GM21381 (cell line): ENCODE measurements at regions not wholly inside any gene's neighbourhood (a gene's known extent, or its start where the extent isn't known, plus 50 kb on each side); places are given as distances from the start of the nearest gene placed in this dataset.

Experiments used
- ATAC-seq: cut with Tn5 transposase; IDR thresholded peaks from one replicate; pipeline ENCODE4 v1.9.1; 2021; ENCODE audit warnings: mild to moderate bottlenecking, moderate library complexity; ENCODE audit not compliant: unreplicated experiment

- no peak for ATAC-seq
Measured at GRCh38 chr1:87219141-87219540, 109.5 kb upstream of the LMO4 start.

DNA sequence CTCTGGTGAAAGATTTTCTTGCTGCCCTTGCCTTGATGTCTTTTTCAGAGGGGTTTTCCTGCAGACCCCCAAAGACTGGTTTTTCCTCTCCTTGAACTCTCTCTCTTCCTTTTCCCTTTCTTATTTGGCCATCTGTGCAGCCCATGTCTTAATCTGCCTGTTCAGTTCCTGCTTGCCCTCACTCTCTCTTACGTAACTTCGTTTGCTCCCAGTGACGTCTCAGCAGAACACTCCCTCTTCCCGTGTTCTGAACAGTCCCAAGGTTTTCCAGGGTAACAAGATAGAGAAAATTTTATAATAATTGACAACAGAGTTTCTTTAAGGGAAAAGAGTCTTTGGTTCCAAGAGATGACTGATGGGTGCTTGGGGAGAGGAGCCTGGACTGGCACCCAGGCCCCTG lies 109.1 kb upstream of the LMO4 start:
- ATAC-seq, result no peak

DNA sequence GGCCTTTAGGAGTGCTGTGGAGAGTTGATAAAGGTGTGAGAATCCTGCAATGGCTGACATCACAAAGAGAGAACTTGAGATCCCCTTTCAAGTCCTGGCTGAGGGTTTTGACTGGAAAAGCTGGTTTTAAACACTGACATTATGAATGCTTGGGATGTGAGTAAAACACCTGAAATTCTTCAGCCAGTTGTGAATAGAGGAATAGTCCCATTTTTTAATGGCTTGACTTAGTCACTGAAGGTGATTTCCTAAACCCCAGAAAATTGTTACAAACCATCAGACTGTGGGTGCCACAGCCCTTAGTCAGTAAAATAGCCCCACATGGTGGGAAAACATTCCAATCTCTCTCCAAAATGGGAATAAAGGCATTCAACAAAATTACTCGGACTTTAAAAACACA lies 107.7 kb upstream of the LMO4 start:
- ATAC-seq, result no peak

DNA sequence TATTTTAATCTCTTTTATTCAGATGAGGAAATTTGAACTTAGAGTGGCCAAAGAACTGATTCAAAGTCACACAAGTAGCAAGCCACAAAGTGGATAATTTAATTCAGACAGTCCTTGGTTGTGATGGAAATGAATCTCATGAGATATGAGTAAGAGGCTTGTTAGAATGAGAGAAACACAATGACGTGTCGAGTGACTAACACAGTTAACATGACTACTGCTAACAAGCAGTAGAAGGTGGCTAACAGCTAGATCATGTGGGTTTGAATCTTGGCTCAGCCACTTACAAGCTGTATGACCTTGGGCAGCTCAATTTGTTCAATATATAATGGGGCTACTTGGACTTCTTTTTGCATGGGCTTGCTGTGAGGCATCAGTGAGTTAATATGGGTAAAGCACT lies 104.5 kb upstream of the LMO4 start:
- ATAC-seq, result no peak

DNA sequence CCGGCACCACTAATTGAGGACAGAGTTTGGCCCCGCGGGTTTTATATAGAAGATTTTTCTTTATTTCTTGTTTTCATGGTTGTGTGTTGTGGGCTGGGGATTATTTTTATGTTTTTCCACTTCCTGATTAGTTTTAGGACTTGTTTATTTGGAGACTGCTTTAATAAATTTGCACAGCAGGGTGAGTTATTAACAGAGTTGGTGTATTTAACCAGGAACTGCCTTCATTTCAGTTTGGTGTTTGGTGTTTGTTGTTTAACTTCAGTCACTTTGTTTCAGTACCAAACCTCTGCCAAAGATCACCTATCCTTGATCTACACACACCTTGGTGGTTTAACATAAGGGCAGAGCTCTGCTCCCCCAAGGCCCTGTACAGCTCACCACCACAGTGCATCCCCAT lies 103.5 kb upstream of the LMO4 start:
- no peak for ATAC-seq

GRCh38 chr1:87226341-87226760 lies 102.3 kb upstream of the LMO4 start:
- peak; percentile 51 for ATAC-seq

DNA sequence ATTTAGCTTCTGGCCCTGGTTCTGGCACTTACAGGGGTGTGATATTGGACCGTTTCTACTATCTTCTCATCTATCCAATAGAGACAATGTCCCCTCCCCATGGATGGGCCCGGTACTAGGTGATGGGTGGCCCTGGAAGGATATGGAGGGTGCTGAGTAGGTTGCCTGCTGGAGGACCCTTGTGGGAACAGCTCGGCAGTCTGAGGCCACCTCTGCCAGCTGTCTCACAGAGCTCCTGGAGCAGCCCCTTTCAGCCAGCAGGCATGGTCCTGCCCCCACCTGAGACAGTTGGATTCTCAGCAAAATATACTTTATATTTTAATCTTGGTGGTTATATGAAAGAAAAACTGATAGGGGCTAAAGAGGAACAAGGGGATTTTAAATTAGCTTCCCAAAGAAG lies 101.0 kb upstream of the LMO4 start:
- ATAC-seq, result no peak

DNA sequence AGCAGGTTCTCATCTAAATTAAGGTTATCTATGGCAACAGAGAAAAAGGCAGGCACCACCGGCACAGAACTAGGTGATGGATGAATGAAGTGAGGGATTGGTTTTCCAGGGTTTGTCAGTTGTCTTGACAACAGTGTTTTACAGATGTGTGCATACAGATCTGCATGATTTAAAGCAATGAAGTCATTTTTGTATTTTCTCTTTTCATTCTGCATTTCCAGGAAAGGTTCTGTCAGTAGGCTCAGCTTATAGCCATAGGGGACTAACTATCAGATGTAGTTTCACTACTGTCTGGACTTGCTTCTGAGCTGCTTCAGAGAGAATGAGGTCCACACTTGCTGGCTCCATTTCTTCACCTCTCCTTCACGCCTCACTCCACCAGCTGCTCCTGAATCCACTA lies 98.2 kb upstream of the LMO4 start:
- ATAC-seq, result no peak

DNA sequence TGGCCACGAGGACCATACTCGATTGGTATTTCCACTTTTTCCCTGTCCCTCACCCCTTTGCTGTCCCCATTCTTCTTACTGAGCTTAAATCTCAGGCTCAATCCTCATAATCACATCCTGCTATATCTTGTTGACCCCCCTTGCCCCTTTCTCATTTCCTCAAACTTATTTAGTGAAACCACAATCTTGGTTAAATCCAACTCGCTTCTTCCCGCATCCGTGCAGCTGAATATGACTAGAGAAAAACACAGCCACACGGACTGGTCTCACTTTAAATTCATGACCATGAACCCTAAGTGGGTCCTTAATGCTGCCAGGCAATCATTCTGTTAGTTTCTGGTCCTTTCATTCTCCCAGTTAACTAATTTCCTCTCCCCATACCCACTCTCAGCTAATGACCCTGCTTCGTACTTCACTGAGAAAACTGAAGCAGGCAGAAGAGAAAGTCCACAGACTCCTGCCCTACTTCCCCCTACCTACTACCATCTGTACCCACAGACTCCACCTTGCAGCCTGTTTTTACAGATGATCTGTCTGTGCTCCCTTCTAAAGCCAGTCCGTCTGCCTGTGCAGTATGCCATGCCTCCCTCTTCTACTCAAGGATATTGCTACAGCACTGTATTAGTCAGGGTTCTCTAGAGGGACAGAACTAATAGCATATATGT lies 96.8 kb upstream of the LMO4 start:
- ATAC-seq, result no peak

GRCh38 chr1:87236585-87236984 lies 92.1 kb upstream of the LMO4 start:
- no peak for ATAC-seq

- no peak for ATAC-seq
Measured at GRCh38 chr1:87239997-87240605, 88.6 kb upstream of the LMO4 start.

DNA sequence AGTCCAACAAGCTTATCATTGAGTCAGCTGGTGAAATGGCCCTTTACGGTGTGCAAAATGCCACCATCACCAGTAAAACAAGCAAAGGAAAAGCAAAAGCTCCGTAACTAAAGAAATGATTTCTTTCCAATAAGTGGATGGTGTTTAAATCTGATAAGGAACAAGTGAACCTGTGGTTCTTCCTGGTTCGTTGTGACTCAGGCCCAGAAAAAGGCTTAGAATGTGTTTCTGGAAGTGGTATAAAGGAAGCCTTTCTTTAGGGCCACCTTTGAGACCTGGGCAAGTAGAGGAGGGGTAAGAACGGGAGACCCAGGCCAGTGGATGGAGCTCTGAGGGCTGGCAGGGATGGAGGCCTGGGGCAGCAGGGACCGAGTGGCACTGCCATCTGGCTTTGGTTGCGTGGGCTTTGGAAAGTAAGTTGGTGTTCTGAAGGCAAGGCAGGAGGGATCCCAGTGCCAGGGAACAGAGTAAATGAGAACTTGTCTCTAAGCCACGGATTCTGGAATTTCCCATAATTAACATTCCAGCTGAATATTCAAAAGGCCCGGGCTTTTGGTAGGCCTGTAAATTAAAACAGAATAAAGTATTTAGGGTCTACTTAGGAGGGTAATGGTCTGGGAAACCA lies 87.9 kb upstream of the LMO4 start:
- ATAC-seq, result no peak

DNA sequence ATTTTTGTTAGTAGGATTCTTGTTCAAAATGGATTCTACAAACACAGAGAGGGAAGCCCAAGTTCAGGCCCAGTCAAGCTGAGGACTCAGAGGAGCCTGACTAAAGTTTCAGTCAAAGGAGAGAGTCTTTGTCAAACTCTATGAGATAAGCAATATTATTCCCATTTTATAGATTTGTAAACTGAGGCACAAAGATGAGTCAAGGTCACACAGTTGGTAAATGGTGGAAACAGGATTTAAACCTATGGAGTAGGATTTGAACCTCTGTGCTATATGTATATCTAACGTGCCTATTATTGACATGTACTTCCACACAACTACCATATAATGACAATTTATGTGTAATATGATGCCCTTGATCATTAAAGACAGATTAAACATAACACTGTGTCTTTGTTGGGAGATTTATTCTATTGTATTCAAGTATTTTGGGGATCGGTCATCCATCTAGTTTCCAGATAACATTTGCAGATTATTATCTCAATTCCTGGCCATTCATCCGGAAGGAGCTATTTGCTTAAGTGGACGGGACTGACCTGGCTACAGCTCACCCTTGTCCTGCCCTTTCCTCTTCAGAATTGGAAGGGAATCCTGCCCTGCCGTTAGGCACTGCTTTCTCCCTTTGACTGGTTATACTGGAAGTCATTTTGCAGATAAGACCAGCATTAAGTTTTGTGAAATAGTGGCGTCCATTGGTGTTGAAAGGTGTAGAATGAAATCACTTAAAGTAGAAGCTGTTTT lies 86.1 kb upstream of the LMO4 start:
- no peak for ATAC-seq

GRCh38 chr1:87243573-87243972 lies 85.1 kb upstream of the LMO4 start:
- ATAC-seq, result no peak

GRCh38 chr1:87246436-87246835 lies 82.2 kb upstream of the LMO4 start:
- no peak for ATAC-seq

- no peak for ATAC-seq
Measured at GRCh38 chr1:87249803-87250202, 78.9 kb upstream of the LMO4 start.

DNA sequence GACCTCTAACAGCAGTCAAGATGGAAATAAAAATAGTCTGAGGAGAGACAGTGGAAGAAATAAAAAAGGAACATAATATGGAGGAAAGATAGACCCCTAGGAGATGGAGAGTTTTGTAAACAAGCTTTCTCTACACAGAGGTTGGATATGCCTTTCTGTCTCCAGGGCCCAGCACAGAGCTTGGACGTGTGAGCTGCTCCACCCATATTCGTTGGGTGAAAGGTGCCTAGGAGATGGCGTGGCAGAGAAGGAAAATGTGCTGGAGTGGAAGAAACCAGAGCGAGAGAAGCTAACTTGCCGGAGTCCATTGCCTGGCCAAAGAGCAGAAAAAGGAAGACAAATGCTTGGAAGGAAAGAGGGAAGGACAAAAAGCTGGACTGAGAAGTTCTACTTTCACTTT lies 78.3 kb upstream of the LMO4 start:
- no peak for ATAC-seq

DNA sequence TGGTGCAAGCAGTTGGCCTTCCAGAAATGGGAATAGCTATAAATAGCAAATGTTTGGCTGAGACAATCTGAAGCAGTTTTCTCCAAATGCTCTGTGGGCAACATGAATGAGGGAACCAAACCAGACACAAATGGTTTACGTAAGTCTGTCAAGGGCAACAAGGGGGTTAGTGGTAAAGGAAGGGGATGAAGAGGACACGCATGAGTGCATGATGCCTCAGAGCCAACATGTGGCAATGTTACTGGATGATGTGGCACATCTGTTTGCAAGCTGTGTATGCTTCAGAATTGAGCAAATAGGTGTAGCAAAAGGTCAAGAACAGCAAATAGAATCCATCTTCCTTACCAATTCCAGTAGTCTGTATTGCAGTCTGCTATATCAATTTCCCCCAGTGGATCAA lies 76.3 kb upstream of the LMO4 start:
- no peak for ATAC-seq

DNA sequence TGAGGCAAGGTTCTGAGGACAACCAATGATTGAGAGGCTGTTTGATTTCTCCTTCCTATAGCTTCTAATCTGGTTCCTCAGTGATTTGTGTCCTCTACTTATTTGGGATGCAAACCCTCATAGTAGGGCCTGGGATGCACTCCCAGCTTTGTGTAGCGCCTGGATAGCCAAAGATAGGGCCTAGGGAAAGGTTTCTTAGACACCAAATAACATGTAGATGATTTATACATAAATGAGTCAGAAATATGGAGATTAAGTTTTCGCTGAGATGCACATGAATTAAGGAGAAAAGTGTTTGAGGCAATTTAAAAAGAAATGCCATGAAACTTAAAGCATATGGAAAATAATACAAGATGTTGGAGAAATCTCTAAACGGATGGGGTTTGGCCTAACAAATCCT lies 66.0 kb upstream of the LMO4 start:
- no peak for ATAC-seq

DNA sequence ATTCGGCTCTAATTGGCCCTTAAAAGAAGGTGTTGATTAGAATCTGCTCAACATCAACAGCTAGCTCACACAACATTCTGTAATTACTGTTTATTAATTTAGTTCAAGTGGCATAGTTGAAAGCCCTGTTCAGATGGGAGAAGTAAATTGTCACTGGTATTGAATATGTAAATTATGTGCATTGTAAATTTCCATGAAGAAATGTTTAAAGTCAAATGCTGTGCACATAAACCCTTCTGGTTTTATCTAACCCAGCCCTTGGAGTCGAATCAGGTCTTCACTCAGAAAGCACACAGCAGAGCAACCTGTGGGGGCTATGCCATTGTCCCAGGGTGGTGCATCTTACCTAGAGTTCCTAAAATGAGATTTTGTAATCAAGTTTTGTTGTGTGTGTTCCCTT lies 65.4 kb upstream of the LMO4 start:
- no peak for ATAC-seq

DNA sequence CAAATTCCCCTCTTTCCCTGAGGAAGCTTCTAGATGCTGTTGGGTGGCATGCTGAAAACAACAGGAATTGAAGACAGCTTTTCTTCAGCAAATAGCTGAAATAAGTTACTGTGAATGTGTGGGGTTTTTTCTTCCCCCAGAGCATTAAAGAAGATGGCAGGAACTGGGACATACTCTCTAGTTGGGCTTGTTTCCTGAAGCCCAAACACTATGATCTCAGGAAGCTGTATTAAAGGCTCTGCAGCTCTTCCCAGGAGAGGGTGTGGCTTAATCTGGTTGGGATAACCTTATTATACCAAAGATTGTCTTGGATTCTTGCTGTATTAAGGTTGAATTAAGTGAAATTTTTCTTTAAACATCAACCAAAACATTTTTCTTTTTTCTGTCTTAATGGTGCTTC lies 64.9 kb upstream of the LMO4 start:
- ATAC-seq, result no peak

DNA sequence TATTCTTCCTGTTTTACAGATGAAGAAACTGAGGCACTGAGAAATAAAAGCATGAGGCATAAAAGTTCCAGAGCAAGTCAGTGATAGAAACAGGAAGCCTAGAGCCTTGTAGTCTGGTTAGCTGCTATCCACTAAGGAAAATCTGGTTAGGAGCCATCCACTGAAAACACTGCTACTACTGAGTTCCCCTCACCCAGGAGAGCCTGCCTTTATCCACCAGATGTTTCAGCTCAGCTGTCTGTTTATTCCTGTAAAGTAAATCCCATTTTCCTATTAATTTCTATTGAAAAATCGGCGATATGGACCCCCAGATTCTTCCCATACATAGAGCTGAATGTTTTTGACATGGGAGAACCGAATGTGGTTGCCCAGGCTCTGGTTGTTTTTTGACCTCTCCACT lies 63.7 kb upstream of the LMO4 start:
- no peak for ATAC-seq
